ENCODE measurements at regions not wholly inside any gene's neighbourhood (a gene's known extent, or its start where the extent isn't known, plus 50 kb on each side); places are given as distances from the start of the nearest gene placed in this dataset.

- DNase-seq = no peak
- Mint-ChIP-seq H3K36me3 (no peaks in the 10 kb centered on the region), H3K27me3 (peaks cover 54% of the 10 kb centered on the region), H3K9me3 (no peaks in the 10 kb centered on the region), H3K4me1 (no peaks in the 10 kb centered on the region), H3K27ac (no peak overlapping the region), H3K4me3 (no peak overlapping the region)
Observed at GRCh38 chr5:174313615-174314014, 268.1 kb downstream of the NSG2 start.

- Mint-ChIP-seq H3K4me1 (no peaks in the 10 kb centered on the region), H3K36me3 (no peaks in the 10 kb centered on the region), H3K27ac (no peak overlapping the region), H3K9me3 (no peaks in the 10 kb centered on the region), H3K4me3 (no peak overlapping the region), H3K27me3 (peaks cover 57% of the 10 kb centered on the region)
- DNase-seq = no peak
Observed at GRCh38 chr5:174314261-174314660, 268.8 kb downstream of the NSG2 start.

GRCh38 chr5:174315471-174315870 is 270.0 kb downstream of the NSG2 start:
- H3K36me3 Mint-ChIP-seq = no peaks in the 10 kb centered on the region
- no peak for DNase-seq
- no peaks in the 10 kb centered on the region for H3K4me1 Mint-ChIP-seq
- H3K4me3 Mint-ChIP-seq = no peak overlapping the region
- peaks cover 58% of the 10 kb centered on the region for H3K27me3 Mint-ChIP-seq
- H3K9me3 Mint-ChIP-seq = no peaks in the 10 kb centered on the region
- no peak overlapping the region for H3K27ac Mint-ChIP-seq

- Mint-ChIP-seq H3K4me3 (no peak overlapping the region), H3K36me3 (no peaks in the 10 kb centered on the region), H3K27ac (no peak overlapping the region), H3K4me1 (no peaks in the 10 kb centered on the region), H3K9me3 (no peaks in the 10 kb centered on the region), H3K27me3 (peaks cover 57% of the 10 kb centered on the region)
- DNase-seq = no peak
Observed at GRCh38 chr5:174315871-174316270, 270.4 kb downstream of the NSG2 start.

GRCh38 chr5:174316326-174316725 is 270.8 kb downstream of the NSG2 start:
- H3K27ac Mint-ChIP-seq = no peak overlapping the region
- no peaks in the 10 kb centered on the region for H3K9me3 Mint-ChIP-seq
- H3K4me1 Mint-ChIP-seq = no peaks in the 10 kb centered on the region
- DNase-seq = no peak
- H3K4me3 Mint-ChIP-seq = no peak overlapping the region
- no peaks in the 10 kb centered on the region for H3K36me3 Mint-ChIP-seq
- peaks cover 56% of the 10 kb centered on the region for H3K27me3 Mint-ChIP-seq

GRCh38 chr5:174317256-174317894 is 271.9 kb downstream of the NSG2 start:
- no peaks in the 10 kb centered on the region for H3K9me3 Mint-ChIP-seq
- DNase-seq = no peak
- peaks cover 63% of the 10 kb centered on the region for H3K27me3 Mint-ChIP-seq
- H3K27ac Mint-ChIP-seq = no peak overlapping the region
- H3K36me3 Mint-ChIP-seq = no peaks in the 10 kb centered on the region
- no peaks in the 10 kb centered on the region for H3K4me1 Mint-ChIP-seq
- no peak overlapping the region for H3K4me3 Mint-ChIP-seq

GRCh38 chr5:174318578-174318977 is 273.1 kb downstream of the NSG2 start:
- Mint-ChIP-seq H3K9me3 (no peaks in the 10 kb centered on the region), H3K4me1 (no peaks in the 10 kb centered on the region), H3K4me3 (no peak overlapping the region), H3K27ac (no peak overlapping the region), H3K27me3 (peaks cover 61% of the 10 kb centered on the region), H3K36me3 (no peaks in the 10 kb centered on the region)
- DNase-seq = no peak

GRCh38 chr5:174319551-174319950 is 274.0 kb downstream of the NSG2 start:
- DNase-seq = no peak
- Mint-ChIP-seq H3K9me3 (no peaks in the 10 kb centered on the region), H3K4me3 (no peak overlapping the region), H3K36me3 (no peaks in the 10 kb centered on the region), H3K27ac (no peak overlapping the region), H3K4me1 (no peaks in the 10 kb centered on the region), H3K27me3 (peaks cover 51% of the 10 kb centered on the region)

- Mint-ChIP-seq H3K4me3 (no peak overlapping the region), H3K36me3 (no peaks in the 10 kb centered on the region), H3K27me3 (peaks cover 46% of the 10 kb centered on the region), H3K4me1 (no peaks in the 10 kb centered on the region), H3K9me3 (no peaks in the 10 kb centered on the region), H3K27ac (no peak overlapping the region)
- DNase-seq = no peak
Observed at GRCh38 chr5:174320051-174320450, 274.5 kb downstream of the NSG2 start.

GRCh38 chr5:174323878-174324281 is 278.4 kb downstream of the NSG2 start:
- H3K36me3 Mint-ChIP-seq = no peaks in the 10 kb centered on the region
- DNase-seq = no peak
- no peak overlapping the region for H3K27ac Mint-ChIP-seq
- H3K27me3 Mint-ChIP-seq = peaks cover 32% of the 10 kb centered on the region
- H3K9me3 Mint-ChIP-seq = no peaks in the 10 kb centered on the region
- no peaks in the 10 kb centered on the region for H3K4me1 Mint-ChIP-seq
- H3K4me3 Mint-ChIP-seq = no peak overlapping the region

- DNase-seq = no peak
Observed at GRCh38 chr5:174324680-174325079, 279.2 kb downstream of the NSG2 start.

GRCh38 chr5:174325431-174325830 is 279.9 kb downstream of the NSG2 start:
- Mint-ChIP-seq H3K36me3 (no peaks in the 10 kb centered on the region), H3K9me3 (no peaks in the 10 kb centered on the region), H3K27me3 (peaks cover 23% of the 10 kb centered on the region), H3K4me1 (no peaks in the 10 kb centered on the region), H3K4me3 (no peak overlapping the region), H3K27ac (no peak overlapping the region)
- DNase-seq = no peak

More at GRCh38 chr5:174324680-174325079, 279.2 kb downstream of the NSG2 start:
- no peak overlapping the region for H3K4me3 Mint-ChIP-seq
- no peak overlapping the region for H3K27ac Mint-ChIP-seq
- H3K27me3 Mint-ChIP-seq = peaks cover 26% of the 10 kb centered on the region
- no peaks in the 10 kb centered on the region for H3K9me3 Mint-ChIP-seq
- no peaks in the 10 kb centered on the region for H3K4me1 Mint-ChIP-seq
- no peaks in the 10 kb centered on the region for H3K36me3 Mint-ChIP-seq

GRCh38 chr5:174325961-174326360 is 280.5 kb downstream of the NSG2 start:
- no peak for DNase-seq
- Mint-ChIP-seq H3K9me3 (no peaks in the 10 kb centered on the region), H3K4me1 (no peaks in the 10 kb centered on the region), H3K4me3 (no peak overlapping the region), H3K27ac (no peak overlapping the region), H3K27me3 (peaks cover 20% of the 10 kb centered on the region), H3K36me3 (no peaks in the 10 kb centered on the region)

GRCh38 chr5:174326372-174326771 is 280.9 kb downstream of the NSG2 start:
- no peak for DNase-seq
- Mint-ChIP-seq H3K27ac (no peak overlapping the region), H3K27me3 (peaks cover 17% of the 10 kb centered on the region), H3K4me1 (no peaks in the 10 kb centered on the region), H3K4me3 (no peak overlapping the region), H3K36me3 (no peaks in the 10 kb centered on the region), H3K9me3 (no peaks in the 10 kb centered on the region)

GRCh38 chr5:174327317-174327864 is 281.9 kb downstream of the NSG2 start:
- Mint-ChIP-seq H3K36me3 (no peaks in the 10 kb centered on the region), H3K27ac (no peak overlapping the region), H3K27me3 (peaks cover 14% of the 10 kb centered on the region), H3K4me3 (no peak overlapping the region), H3K9me3 (no peaks in the 10 kb centered on the region), H3K4me1 (no peaks in the 10 kb centered on the region)
- peak; percentile 48 for DNase-seq

GRCh38 chr5:174327896-174328295 is 282.4 kb downstream of the NSG2 start:
- Mint-ChIP-seq H3K36me3 (no peaks in the 10 kb centered on the region), H3K27me3 (peaks cover 9% of the 10 kb centered on the region), H3K4me3 (no peak overlapping the region), H3K9me3 (no peaks in the 10 kb centered on the region), H3K4me1 (no peaks in the 10 kb centered on the region), H3K27ac (no peak overlapping the region)
- no peak for DNase-seq

Measured in activated naive CD8-positive, alpha-beta T cell treated with anti-CD3 and anti-CD28 coated beads for 36 hours (primary cell).